Activated CD4-positive, alpha-beta T cell treated with anti-CD3 and anti-CD28 coated beads for 36 hours (primary cell): ENCODE measurements at regions not wholly inside any gene's neighbourhood (a gene's known extent, or its start where the extent isn't known, plus 50 kb on each side); places are given as distances from the start of the nearest gene placed in this dataset.

Experiments
- ATAC-seq: fragments of 200-7000 bp; cut with Tn5 transposase; one replicate; pipeline ENCODE4 v1.10.0; 2021; ENCODE audit warnings: mild to moderate bottlenecking, moderate library complexity
- CTCF ChIA-PET: fragments of 350-600 bp; sonication (Branson Sonifier 250); formaldehyde crosslinking; loops from one replicate; lab custom pipeline; 2021; ENCODE audit warnings: antibody characterized with exemption; lab: Charles Lee
- POLR2A ChIA-PET: fragments of 350-600 bp; sonication (Branson Sonifier 250); formaldehyde crosslinking; loops from one replicate; lab custom pipeline; 2021; ENCODE audit warnings: antibody characterized with exemption, inconsistent platforms; lab: Charles Lee
- DNase-seq: peaks from one replicate; pipeline ENCODE4 v3.0.0-alpha.2; 2020
- H3K27ac Mint-ChIP-seq: one replicate; pipeline ENCODE4 v1.8.0; 2021; ENCODE audit warnings: mixed read lengths
- H3K27me3 Mint-ChIP-seq: one replicate; pipeline ENCODE4 v1.8.0; 2021; ENCODE audit warnings: mixed read lengths
- H3K36me3 Mint-ChIP-seq: one replicate; pipeline ENCODE4 v1.8.0; 2021; ENCODE audit warnings: low read depth, mixed read lengths
- H3K4me1 Mint-ChIP-seq: one replicate; pipeline ENCODE4 v1.8.0; 2021; ENCODE audit warnings: mixed read lengths
- H3K4me3 Mint-ChIP-seq: one replicate; pipeline ENCODE4 v1.8.0; 2021; ENCODE audit warnings: mild to moderate bottlenecking, moderate library complexity, mixed read lengths
- H3K9me3 Mint-ChIP-seq: one replicate; pipeline ENCODE4 v1.8.0; 2021; ENCODE audit warnings: low read depth, mixed read lengths
- intact Hi-C, 2 experiments: fragments of 100-400 bp; cut with DNase I in 1 of 2; cut with micrococcal nuclease in 1 of 2; formaldehyde crosslinking; loops; one replicate each; pipeline versions ENCODE4 v1.14.2 to v1.15.1; 2022 to 2024; cut with DNase I, micrococcal nuclease

- H3K27me3 Mint-ChIP-seq = peaks cover 22% of the 10 kb centered on the region
- POLR2A ChIA-PET = no interaction called here
Measured at GRCh38 chr2:128717758-128718710, 399.4 kb upstream of the HS6ST1 start.

DNA sequence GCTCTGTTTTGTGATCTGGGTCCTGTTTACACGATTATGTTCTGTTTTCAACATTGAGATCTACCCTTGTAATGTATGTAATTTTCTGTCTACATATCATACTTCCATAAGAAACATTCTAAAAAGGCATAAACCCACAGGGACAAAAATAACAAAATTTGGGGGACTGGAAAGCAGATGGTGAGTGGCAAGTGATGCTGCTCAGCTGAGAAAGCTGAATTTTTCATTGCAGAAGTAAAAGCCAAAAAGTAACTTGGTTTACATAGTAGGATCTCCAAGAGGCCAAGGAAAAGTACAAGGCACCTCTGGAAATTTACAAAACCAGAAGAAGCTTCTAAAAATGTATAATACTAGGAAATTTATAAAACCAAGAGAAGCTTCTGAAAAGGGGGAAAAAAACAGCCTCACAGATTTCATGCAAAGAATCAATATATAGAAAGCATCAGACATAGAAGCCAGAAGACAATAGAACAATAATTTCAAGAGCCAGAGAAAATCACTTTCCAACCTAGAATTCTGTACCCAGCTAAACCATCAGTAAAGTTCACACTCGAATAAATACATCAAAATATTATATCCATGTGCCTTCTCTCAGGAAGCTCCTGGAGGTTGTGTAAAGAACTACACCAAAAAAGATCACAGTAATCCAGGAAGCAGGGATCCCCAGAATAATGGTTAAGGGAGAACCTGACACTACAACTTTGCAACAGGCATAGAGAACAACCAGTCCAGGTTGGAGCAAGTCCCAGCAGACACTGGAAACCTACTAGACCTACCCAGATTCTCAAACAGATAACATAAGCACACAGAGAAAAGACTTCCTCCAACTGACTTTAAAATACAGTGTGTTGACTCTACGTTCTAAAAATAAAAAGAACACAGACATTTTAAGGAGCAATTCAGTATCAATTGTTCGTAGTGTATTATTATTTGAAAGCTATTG is 401.7 kb upstream of the HS6ST1 start:
- POLR2A ChIA-PET = no interaction called here
- CTCF ChIA-PET = interaction anchor here (0.7 kb wide), 1 partner anchor 34 kb away, joined by 5 read pairs; no protein-coding TSS in a partner anchor
- Mint-ChIP-seq H3K27ac (no peak overlapping the region), H3K9me3 (no peaks in the 10 kb centered on the region), H3K36me3 (no peaks in the 10 kb centered on the region), H3K4me1 (no peaks in the 10 kb centered on the region), H3K4me3 (no peak overlapping the region), H3K27me3 (peaks cover 12% of the 10 kb centered on the region)
- ATAC-seq (no peak), DNase-seq (no peak)
- intact Hi-C loops = no loop called here

More at GRCh38 chr2:128717758-128718710, 399.4 kb upstream of the HS6ST1 start:
- Mint-ChIP-seq H3K4me3 (no peak overlapping the region), H3K36me3 (no peaks in the 10 kb centered on the region), H3K9me3 (no peaks in the 10 kb centered on the region), H3K4me1 (no peaks in the 10 kb centered on the region), H3K27ac (no peak overlapping the region)
- intact Hi-C loops = no loop called here
- CTCF ChIA-PET = interaction anchor here (0.6 kb wide), 1 partner anchor 1604 kb away, joined by 4 read pairs; no protein-coding TSS in a partner anchor
- no peak for DNase-seq
- no peak for ATAC-seq

DNA sequence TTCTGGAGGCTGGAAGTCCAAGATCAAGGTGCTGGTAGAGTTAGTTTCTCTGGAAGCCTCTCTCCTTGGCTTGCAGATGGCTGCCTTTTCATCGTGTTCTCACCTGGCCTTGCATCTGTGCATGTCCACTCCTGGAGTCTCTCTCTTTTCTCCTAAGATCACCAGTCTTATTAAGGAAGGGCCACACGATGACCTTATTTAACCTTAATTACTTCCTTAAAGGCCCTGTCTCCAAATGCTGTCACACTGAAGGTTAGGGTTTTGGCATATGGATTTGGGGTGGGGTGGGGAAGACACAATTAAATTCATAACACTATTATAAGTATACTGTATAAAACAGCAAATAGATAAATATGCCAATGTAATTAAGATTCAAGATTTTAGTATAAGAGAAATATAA is 402.4 kb upstream of the HS6ST1 start:
- ChIA-PET CTCF (no interaction called here), POLR2A (no interaction called here)
- no peak for ATAC-seq
- Mint-ChIP-seq H3K4me3 (no peak overlapping the region), H3K27ac (no peak overlapping the region), H3K36me3 (no peaks in the 10 kb centered on the region), H3K9me3 (no peaks in the 10 kb centered on the region), H3K4me1 (no peaks in the 10 kb centered on the region), H3K27me3 (peaks cover 7% of the 10 kb centered on the region)
- intact Hi-C loops = no loop called here
- no peak for DNase-seq

- Mint-ChIP-seq H3K9me3 (no peaks in the 10 kb centered on the region), H3K27me3 (peaks cover 2% of the 10 kb centered on the region), H3K4me1 (peaks cover 3% of the 10 kb centered on the region), H3K4me3 (no peak overlapping the region), H3K27ac (no peak overlapping the region), H3K36me3 (no peaks in the 10 kb centered on the region)
- intact Hi-C loops = no loop called here
- CTCF ChIA-PET = interaction anchor here (1.1 kb wide), 1 partner anchor 14 kb away, joined by 3 read pairs; no protein-coding TSS in a partner anchor
- POLR2A ChIA-PET = no interaction called here
- ATAC-seq (no peak), DNase-seq (no peak)
Measured at GRCh38 chr2:128722489-128722888, 403.8 kb upstream of the HS6ST1 start.

- peaks cover 4% of the 10 kb centered on the region for H3K9me3 Mint-ChIP-seq
- ChIA-PET CTCF (no interaction called here), POLR2A (no interaction called here)
- H3K36me3 Mint-ChIP-seq = no peaks in the 10 kb centered on the region
- DNase-seq (no peak), ATAC-seq (no peak)
- intact Hi-C loops = no loop called here
- H3K4me1 Mint-ChIP-seq = peaks cover 11% of the 10 kb centered on the region
- no peak overlapping the region for H3K27ac Mint-ChIP-seq
- no peaks in the 10 kb centered on the region for H3K27me3 Mint-ChIP-seq
- H3K4me3 Mint-ChIP-seq = no peak overlapping the region
Measured at GRCh38 chr2:128724547-128724946, 405.9 kb upstream of the HS6ST1 start.

GRCh38 chr2:128724972-128725371 is 406.3 kb upstream of the HS6ST1 start:
- no peaks in the 10 kb centered on the region for H3K36me3 Mint-ChIP-seq
- H3K4me3 Mint-ChIP-seq = no peak overlapping the region
- H3K27ac Mint-ChIP-seq = no peak overlapping the region
- intact Hi-C loops = no loop called here
- no peak for DNase-seq
- H3K4me1 Mint-ChIP-seq = peaks cover 11% of the 10 kb centered on the region
- H3K9me3 Mint-ChIP-seq = peaks cover 4% of the 10 kb centered on the region
- H3K27me3 Mint-ChIP-seq = no peaks in the 10 kb centered on the region
- ChIA-PET POLR2A (no interaction called here), CTCF (interaction anchor here (1.1 kb wide), 1 partner anchor 8 kb away, joined by 4 read pairs; no protein-coding TSS in a partner anchor)
- ATAC-seq = no peak

GRCh38 chr2:128726236-128726635 is 407.6 kb upstream of the HS6ST1 start:
- H3K4me1 Mint-ChIP-seq = peaks cover 11% of the 10 kb centered on the region
- peaks cover 4% of the 10 kb centered on the region for H3K9me3 Mint-ChIP-seq
- H3K27me3 Mint-ChIP-seq = no peaks in the 10 kb centered on the region
- ATAC-seq = no peak
- ChIA-PET POLR2A (no interaction called here), CTCF (interaction anchor here (1.1 kb wide), 1 partner anchor 10 kb away, joined by 4 read pairs; no protein-coding TSS in a partner anchor)
- H3K36me3 Mint-ChIP-seq = no peaks in the 10 kb centered on the region
- H3K4me3 Mint-ChIP-seq = no peak overlapping the region
- no peak overlapping the region for H3K27ac Mint-ChIP-seq
- DNase-seq = no peak
- intact Hi-C loops = no loop called here

GRCh38 chr2:128726911-128727310 is 408.2 kb upstream of the HS6ST1 start:
- Mint-ChIP-seq H3K36me3 (no peaks in the 10 kb centered on the region), H3K4me3 (no peak overlapping the region), H3K4me1 (peaks cover 11% of the 10 kb centered on the region), H3K9me3 (peaks cover 4% of the 10 kb centered on the region), H3K27me3 (no peaks in the 10 kb centered on the region), H3K27ac (no peak overlapping the region)
- DNase-seq (no peak), ATAC-seq (no peak)
- POLR2A ChIA-PET = no interaction called here
- intact Hi-C loops = no loop called here
- CTCF ChIA-PET = interaction anchor here (0.8 to 2.0 kb wide), 2 partner anchors 10 to 1625 kb away, joined by 3 to 11 read pairs; no protein-coding TSS in a partner anchor

DNA sequence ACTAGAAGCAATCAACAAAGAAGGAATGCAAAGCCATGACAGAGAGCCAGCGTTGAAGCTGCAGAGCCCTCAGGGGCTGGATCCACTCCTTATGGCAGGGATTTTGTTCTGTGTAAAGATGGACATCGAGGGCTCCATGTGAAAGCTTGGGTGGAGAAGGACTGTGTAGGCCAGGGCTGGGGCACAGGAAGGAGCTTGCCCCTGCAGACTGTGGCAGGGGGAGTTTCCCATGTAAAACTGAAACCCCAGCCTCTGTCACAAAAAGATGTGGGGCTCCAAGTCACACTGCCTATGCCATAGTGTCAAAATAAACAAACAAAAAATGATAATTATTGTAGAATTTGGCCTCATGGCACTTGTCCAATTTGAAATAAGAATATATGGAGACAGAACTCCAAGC is 408.7 kb upstream of the HS6ST1 start:
- H3K9me3 Mint-ChIP-seq = peaks cover 4% of the 10 kb centered on the region
- ChIA-PET POLR2A (no interaction called here), CTCF (interaction anchor here (0.8 to 2.0 kb wide), 2 partner anchors 9 to 1625 kb away, joined by 3 to 11 read pairs; no protein-coding TSS in a partner anchor)
- no peak for DNase-seq
- H3K4me3 Mint-ChIP-seq = no peak overlapping the region
- intact Hi-C loops = no loop called here
- H3K27me3 Mint-ChIP-seq = no peaks in the 10 kb centered on the region
- peaks cover 11% of the 10 kb centered on the region for H3K4me1 Mint-ChIP-seq
- H3K27ac Mint-ChIP-seq = no peak overlapping the region
- H3K36me3 Mint-ChIP-seq = no peaks in the 10 kb centered on the region
- ATAC-seq = peak; percentile 70

- ATAC-seq (peak; percentile 77), DNase-seq (no peak)
- H3K9me3 Mint-ChIP-seq = peaks cover 4% of the 10 kb centered on the region
- ChIA-PET POLR2A (no interaction called here), CTCF (interaction anchor here (2.0 kb wide), 1 partner anchor 9 kb away, joined by 11 read pairs; no protein-coding TSS in a partner anchor)
- no peak overlapping the region for H3K27ac Mint-ChIP-seq
- peaks cover 11% of the 10 kb centered on the region for H3K4me1 Mint-ChIP-seq
- no peaks in the 10 kb centered on the region for H3K27me3 Mint-ChIP-seq
- H3K36me3 Mint-ChIP-seq = no peaks in the 10 kb centered on the region
- no peak overlapping the region for H3K4me3 Mint-ChIP-seq
- intact Hi-C loops = no loop called here
Measured at GRCh38 chr2:128727914-128728313, 409.2 kb upstream of the HS6ST1 start.

DNA sequence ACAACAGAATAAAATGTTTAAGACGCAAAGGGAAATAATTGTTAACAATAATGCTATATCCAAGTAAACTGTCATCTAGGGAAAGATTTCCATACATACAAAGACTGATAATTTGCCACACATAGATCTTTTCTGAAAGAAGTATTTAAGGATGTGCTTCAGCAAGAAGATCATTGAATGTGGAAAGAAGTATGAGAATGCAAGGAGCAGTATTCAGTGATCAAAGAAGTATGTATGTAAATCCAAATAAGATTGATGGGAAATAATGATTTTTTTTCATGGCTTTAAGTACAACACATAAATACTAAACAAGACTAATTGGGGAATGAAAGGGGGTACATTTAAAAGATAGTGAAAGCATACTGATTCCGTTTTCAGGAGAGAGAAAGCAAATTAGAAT is 410.4 kb upstream of the HS6ST1 start:
- peaks cover 2% of the 10 kb centered on the region for H3K27me3 Mint-ChIP-seq
- no peaks in the 10 kb centered on the region for H3K36me3 Mint-ChIP-seq
- peaks cover 11% of the 10 kb centered on the region for H3K4me1 Mint-ChIP-seq
- no peak overlapping the region for H3K4me3 Mint-ChIP-seq
- ATAC-seq = no peak
- peaks cover 4% of the 10 kb centered on the region for H3K9me3 Mint-ChIP-seq
- DNase-seq = no peak
- no peak overlapping the region for H3K27ac Mint-ChIP-seq
- intact Hi-C loops = no loop called here
- ChIA-PET CTCF (no interaction called here), POLR2A (no interaction called here)
